Left lung (tissue), 4 donors: ENCODE measurements at regions not wholly inside any gene's neighbourhood (a gene's known extent, or its start where the extent isn't known, plus 50 kb on each side); places are given as distances from the start of the nearest gene placed in this dataset.
A peak's percentile ranks its signal among the peaks of the same experiment; 100 is the strongest.

ENCODE experiments used
- ATAC-seq: fragments of 200-7000 bp; cut with Tn5 transposase; one replicate; pipeline ENCODE4 v1.9.1; 2020; ENCODE audit warnings: moderate library complexity
- DNase-seq, 4 donors: peaks; one replicate each; pipeline ENCODE4 v3.0.0-alpha.2; 2013 to 2020
- H3K27ac ChIP-seq, 2 donors: fragments of 200-600 bp; sonication (generic) in 1 of 2; one replicate each; pipeline versions ENCODE4 v1.5.0 to v1.8.0; 2020 to 2021
- H3K27me3 ChIP-seq, 2 donors: fragments of 200-600 bp; sonication (generic) in 1 of 2; one replicate each; pipeline versions ENCODE4 v1.5.0 to v1.8.0; 2020 to 2021
- H3K36me3 ChIP-seq, 2 donors: fragments of 200-600 bp; sonication (generic) in 1 of 2; one replicate each; pipeline versions ENCODE4 v1.5.0 to v1.8.0; 2020 to 2021
- H3K4me1 ChIP-seq, 2 donors: fragments of 200-600 bp; one replicate each; pipeline ENCODE4 v1.8.0; 2021
- H3K4me3 ChIP-seq, 2 donors: fragments of 200-600 bp; sonication (generic) in 1 of 2; one replicate each; pipeline versions ENCODE4 v1.5.0 to v1.8.0; 2020 to 2021; ENCODE audit warnings: mild to moderate bottlenecking in 1 of 2
- H3K9me3 ChIP-seq, 2 donors: fragments of 200-600 bp; sonication (generic) in 1 of 2; one replicate each; pipeline versions ENCODE4 v1.5.0 to v1.8.0; 2020 to 2021
- CTCF ChIP-seq, 2 donors: fragments of 200-600 bp; sonication (generic) in 1 of 2; IDR thresholded peaks; one replicate each; pipeline versions ENCODE4 v1.5.0 to v1.8.0; 2021; ENCODE audit warnings: antibody characterized with exemption in 2 of 2
- intact Hi-C, 2 donors: fragments of 100-400 bp; cut with DNase I; formaldehyde crosslinking; loops; one replicate each; pipeline versions ENCODE4 v1.11.2 to v1.14.2; 2022
- donor health status: DM: no; HTN: yes; CAD: no.
- donor health status: DM: no; HTN: no; CAD: no.

- DNase-seq = no peak
- no peaks in the 10 kb centered on the region for H3K9me3 ChIP-seq
- H3K36me3 ChIP-seq = no peaks in the 10 kb centered on the region
- no peak overlapping the region for H3K27ac ChIP-seq
- ATAC-seq = no peak
- H3K27me3 ChIP-seq = no peaks in the 10 kb centered on the region
- intact Hi-C loops = no loop called here
- H3K4me1 ChIP-seq = no peaks in the 10 kb centered on the region
- TF ChIP-seq CTCF (IDR thresholded peaks at IDR 0.05) = no peak
- H3K4me3 ChIP-seq = no peak overlapping the region
Measured at GRCh38 chr18:62637403-62637802, 77.9 kb upstream of the PHLPP1 start.

GRCh38 chr18:62637807-62638687 is 77.3 kb upstream of the PHLPP1 start:
- no peaks in the 10 kb centered on the region for H3K4me1 ChIP-seq
- TF ChIP-seq CTCF (IDR thresholded peaks at IDR 0.05) = peak in 1 of 2 donors; percentile 63
- no peak overlapping the region for H3K27ac ChIP-seq
- DNase-seq (no peak), ATAC-seq (peak; percentile 65)
- intact Hi-C loops = no loop called here
- H3K27me3 ChIP-seq = no peaks in the 10 kb centered on the region
- H3K36me3 ChIP-seq = no peaks in the 10 kb centered on the region
- no peak overlapping the region for H3K4me3 ChIP-seq
- H3K9me3 ChIP-seq = no peaks in the 10 kb centered on the region

- no peak for ATAC-seq
- Histone ChIP-seq H3K4me1 (no peaks in the 10 kb centered on the region), H3K9me3 (peaks cover 0 to 3% of the 10 kb centered on the region in 2 donors), H3K4me3 (no peak overlapping the region), H3K27ac (no peak overlapping the region), H3K36me3 (no peaks in the 10 kb centered on the region), H3K27me3 (no peaks in the 10 kb centered on the region)
- DNase-seq = no peak
- TF ChIP-seq CTCF (IDR thresholded peaks at IDR 0.05) = no peak
- intact Hi-C loops = no loop called here
Measured at GRCh38 chr18:62643181-62643580, 72.2 kb upstream of the PHLPP1 start.

- no peak for ATAC-seq
- no peaks in the 10 kb centered on the region for H3K27me3 ChIP-seq
- intact Hi-C loops = no loop called here
- no peaks in the 10 kb centered on the region for H3K4me1 ChIP-seq
- DNase-seq = no peak
- peaks cover 0 to 3% of the 10 kb centered on the region in 2 donors for H3K9me3 ChIP-seq
- H3K27ac ChIP-seq = no peak overlapping the region
- no peak for TF ChIP-seq CTCF (IDR thresholded peaks at IDR 0.05)
- no peak overlapping the region for H3K4me3 ChIP-seq
- no peaks in the 10 kb centered on the region for H3K36me3 ChIP-seq
Measured at GRCh38 chr18:62644773-62645172, 70.6 kb upstream of the PHLPP1 start.

GRCh38 chr18:62647179-62647578 is 68.2 kb upstream of the PHLPP1 start:
- DNase-seq = no peak

More at GRCh38 chr18:62647179-62647578, 68.2 kb upstream of the PHLPP1 start:
- Histone ChIP-seq H3K9me3 (peaks cover 0 to 3% of the 10 kb centered on the region in 2 donors), H3K4me3 (no peak overlapping the region), H3K27ac (no peak overlapping the region), H3K27me3 (no peaks in the 10 kb centered on the region), H3K36me3 (no peaks in the 10 kb centered on the region), H3K4me1 (no peaks in the 10 kb centered on the region)
- TF ChIP-seq CTCF (IDR thresholded peaks at IDR 0.05) = no peak
- intact Hi-C loops = no loop called here
- no peak for ATAC-seq
